ENCODE measurements at regions not wholly inside any gene's neighbourhood (a gene's known extent, or its start where the extent isn't known, plus 50 kb on each side); places are given as distances from the start of the nearest gene placed in this dataset.

DNA sequence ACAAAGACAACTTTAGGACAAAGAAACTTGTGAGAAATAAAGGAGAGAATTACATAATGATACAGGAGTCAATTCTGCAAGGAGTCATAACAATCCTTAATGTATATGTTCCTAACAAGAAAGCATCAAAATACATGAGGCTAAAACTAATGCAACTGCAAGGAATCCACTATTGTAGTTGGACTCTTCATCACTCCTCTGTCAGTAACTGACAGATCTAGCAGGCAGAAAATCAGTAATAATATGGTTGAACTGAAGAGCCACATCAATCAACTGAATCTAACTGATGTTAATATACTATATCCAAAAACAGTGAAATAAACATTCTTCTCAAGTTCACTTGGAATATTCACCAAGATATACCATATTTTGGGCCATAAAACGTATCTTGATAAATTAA is 1806.4 kb upstream of the CELF4 start:
- ChIA-PET POLR2A (no interaction called here), CTCF (no interaction called here)
- Histone ChIP-seq H3K4me1 (ENCODE audit: control insufficient read depth, extremely low read depth, insufficient read depth, low read length) (no peaks in the 10 kb centered on the region), H3K27me3 (ENCODE audit: control insufficient read depth in 2 of 2, insufficient read depth in 2 of 2, low read length in 2 of 2) (no peaks in the 10 kb centered on the region), H3K27ac (ENCODE audit: insufficient read depth, low read depth, low read length) (no peak overlapping the region), H4K20me1 (replicated peaks; ENCODE audit: control insufficient read depth, extremely low read depth, insufficient read depth, low read length) (no peaks in the 10 kb centered on the region), H3K4me2 (ENCODE audit: insufficient read depth, low read length) (no peak overlapping the region), H3K9me3 (replicated peaks; ENCODE audit: control insufficient read depth, insufficient read depth, low read length) (no peaks in the 10 kb centered on the region), H3K9ac (replicated peaks; ENCODE audit: extremely low read depth, insufficient read depth, low read length) (no peak overlapping the region), H3K9me1 (replicated peaks; ENCODE audit: control insufficient read depth, extremely low read depth, insufficient read depth, low read length) (no peaks in the 10 kb centered on the region), H3K79me2 (ENCODE audit: control insufficient read depth, insufficient read depth, low read length) (no peaks in the 10 kb centered on the region), H3K4me3 (replicated peaks in 1 of 3; ENCODE audit: insufficient read depth in 1 of 3, low read depth in 1 of 3, low read length in 3 of 3) (no peak overlapping the region), H2AFZ (ENCODE audit: low read depth, low read length) (no peak overlapping the region), H3K36me3 (ENCODE audit: control insufficient read depth in 2 of 2, extremely low read depth in 1 of 2, insufficient read depth in 2 of 2, low read length in 2 of 2) (no peaks in the 10 kb centered on the region)
- no peak for TF ChIP-seq POLR2A (IDR thresholded peaks at IDR 0.05; ENCODE audit: low read depth, low read length)
- no peak for TF ChIP-seq POLR2AphosphoS5 (IDR thresholded peaks at IDR 0.05; ENCODE audit: insufficient read depth, low read depth, low read length)
- TF ChIP-seq, protein P1, sequence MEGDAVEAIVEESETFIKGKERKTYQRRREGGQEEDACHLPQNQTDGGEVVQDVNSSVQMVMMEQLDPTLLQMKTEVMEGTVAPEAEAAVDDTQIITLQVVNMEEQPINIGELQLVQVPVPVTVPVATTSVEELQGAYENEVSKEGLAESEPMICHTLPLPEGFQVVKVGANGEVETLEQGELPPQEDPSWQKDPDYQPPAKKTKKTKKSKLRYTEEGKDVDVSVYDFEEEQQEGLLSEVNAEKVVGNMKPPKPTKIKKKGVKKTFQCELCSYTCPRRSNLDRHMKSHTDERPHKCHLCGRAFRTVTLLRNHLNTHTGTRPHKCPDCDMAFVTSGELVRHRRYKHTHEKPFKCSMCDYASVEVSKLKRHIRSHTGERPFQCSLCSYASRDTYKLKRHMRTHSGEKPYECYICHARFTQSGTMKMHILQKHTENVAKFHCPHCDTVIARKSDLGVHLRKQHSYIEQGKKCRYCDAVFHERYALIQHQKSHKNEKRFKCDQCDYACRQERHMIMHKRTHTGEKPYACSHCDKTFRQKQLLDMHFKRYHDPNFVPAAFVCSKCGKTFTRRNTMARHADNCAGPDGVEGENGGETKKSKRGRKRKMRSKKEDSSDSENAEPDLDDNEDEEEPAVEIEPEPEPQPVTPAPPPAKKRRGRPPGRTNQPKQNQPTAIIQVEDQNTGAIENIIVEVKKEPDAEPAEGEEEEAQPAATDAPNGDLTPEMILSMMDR (IDR thresholded peaks at IDR 0.05; ENCODE audit: extremely low read depth in 1 of 2, insufficient read depth in 1 of 2, low read depth in 1 of 2, low read length in 2 of 2): no peak
- no peak for TF ChIP-seq FOS (IDR thresholded peaks at IDR 0.05; ENCODE audit: borderline replicate concordance, insufficient read depth, low read length)
- TF ChIP-seq, protein P2, sequence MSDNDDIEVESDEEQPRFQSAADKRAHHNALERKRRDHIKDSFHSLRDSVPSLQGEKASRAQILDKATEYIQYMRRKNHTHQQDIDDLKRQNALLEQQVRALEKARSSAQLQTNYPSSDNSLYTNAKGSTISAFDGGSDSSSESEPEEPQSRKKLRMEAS (IDR thresholded peaks at IDR 0.05; ENCODE audit: insufficient read depth, insufficient read length): no peak
- no peak for TF ChIP-seq MYC (IDR thresholded peaks at IDR 0.05; ENCODE audit: low read depth, low read length)
- no peak for TF ChIP-seq GATA2 (IDR thresholded peaks at IDR 0.05; ENCODE audit: insufficient read depth, insufficient read length, low read depth, low read length)
- no peak for TF ChIP-seq JUN (IDR thresholded peaks at IDR 0.05; ENCODE audit: borderline replicate concordance, insufficient read depth, insufficient read length, low read depth)
- TF ChIP-seq EZH2 (IDR thresholded peaks at IDR 0.05; ENCODE audit: borderline replicate concordance, low read depth, low read length, severe bottlenecking): no peak
- intact Hi-C loops (cut with micrococcal nuclease): no loop called here
- DNase-seq (ENCODE audit: low read depth, low spot score): no peak
- no peak for FAIRE-seq
- dilution Hi-C loops (cut with MboI; ENCODE audit: extremely low pct_ligation_motif_present, low sequenced_read_pairs): no loop called here
- no TSS peak for BruUV-seq (replicated peaks)

All from endothelial cell of umbilical vein (primary cell).